Left colon (tissue), 2 donors: ENCODE measurements at regions not wholly inside any gene's neighbourhood (a gene's known extent, or its start where the extent isn't known, plus 50 kb on each side); places are given as distances from the start of the nearest gene placed in this dataset.
A peak's percentile ranks its signal among the peaks of the same experiment; 100 is the strongest.
"Not testable (repeated sequence)": the region's sequence is repeated elsewhere in the genome, so short reads cannot be mapped to it uniquely, and the experiment has no call there.

ENCODE experiments used
- ATAC-seq: fragments of 200-7000 bp; cut with Tn5 transposase; one replicate; pipeline ENCODE4 v1.9.1; 2020; ENCODE audit warnings: mild to moderate bottlenecking, moderate library complexity
- DNase-seq, 2 donors: peaks; one replicate each; pipeline ENCODE4 v3.0.0-alpha.2; 2020
- intact Hi-C, 2 donors: fragments of 100-400 bp; cut with DNase I in 1 of 2; cut with micrococcal nuclease in 1 of 2; formaldehyde crosslinking; loops; one replicate each; pipeline versions ENCODE4 v1.11.2 to v1.14.0; 2022; cut with DNase I, micrococcal nuclease
- donor health status: DM: no; HTN: no; CAD: no.
- donor health status: DM: yes; HTN: yes; CAD: no.

DNA sequence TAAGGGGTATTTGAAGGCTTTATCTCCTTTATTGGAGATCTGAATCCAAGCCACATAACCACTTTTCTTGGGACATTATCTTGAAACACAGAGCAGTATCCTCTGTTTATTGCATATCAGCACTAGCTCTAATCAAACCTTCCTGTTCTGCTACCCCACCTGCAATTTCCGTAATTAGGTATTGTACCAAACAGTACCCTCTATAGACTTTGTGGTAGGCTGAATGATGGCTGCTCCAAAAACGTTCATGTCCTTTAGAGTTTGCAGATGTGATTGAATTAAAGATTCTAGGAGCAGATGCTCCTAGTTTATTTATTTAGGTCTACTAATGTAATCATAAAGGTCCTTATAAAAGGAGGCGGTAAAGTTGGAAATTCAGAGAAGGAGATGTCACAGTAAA lies 573.0 kb upstream of the ATXN7L3B start:
- intact Hi-C loops: no loop called here
- ATAC-seq: no peak

DNA sequence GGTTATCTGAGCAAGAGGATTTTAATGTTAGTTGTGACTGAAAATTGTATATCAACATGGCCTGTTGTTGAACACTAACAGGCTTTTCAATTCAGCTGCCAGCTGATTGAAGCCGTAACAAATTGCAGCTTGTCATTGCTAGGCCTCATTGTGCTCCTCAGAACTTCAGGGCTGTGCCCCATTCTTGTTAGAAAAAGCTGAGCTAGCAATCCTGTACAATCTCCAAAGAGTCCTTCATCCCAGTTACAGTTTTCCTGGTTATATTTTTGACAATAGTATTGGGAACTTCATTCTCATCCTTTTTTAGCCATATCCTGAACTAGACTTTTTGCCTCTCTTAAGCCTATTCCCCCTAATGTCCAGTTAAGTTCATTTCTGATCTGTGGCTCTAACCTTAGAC lies 564.1 kb upstream of the ATXN7L3B start:
- ATAC-seq (no peak), DNase-seq (no peak)
- intact Hi-C loops: no loop called here

More for the DNA sequence above, 573.0 kb upstream of the ATXN7L3B start:
- no peak for DNase-seq

GRCh38 chr12:73984552-73984951 lies 553.1 kb upstream of the ATXN7L3B start:
- intact Hi-C loops: no loop called here
- DNase-seq (no peak), ATAC-seq (no peak)

DNA sequence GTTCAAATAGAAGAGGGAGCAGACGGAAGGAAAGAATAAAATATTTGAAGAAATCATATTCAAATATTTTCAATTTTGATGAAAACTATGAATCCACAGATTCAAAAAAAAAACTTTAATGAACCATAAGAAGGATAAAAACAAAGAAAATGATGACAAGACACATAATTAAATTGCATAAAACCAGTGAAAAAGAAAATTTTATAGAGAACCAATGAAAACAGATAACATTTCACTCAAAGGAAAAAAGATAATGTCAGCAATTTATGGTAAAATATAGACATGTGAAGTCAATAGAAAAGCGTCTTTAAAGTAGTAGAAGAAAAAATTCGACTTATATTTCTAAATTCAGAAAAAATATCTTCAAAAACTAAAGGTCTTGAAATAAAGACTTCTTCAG lies 546.5 kb upstream of the ATXN7L3B start:
- intact Hi-C loops: no loop called here
- DNase-seq (no peak), ATAC-seq (no peak)

DNA sequence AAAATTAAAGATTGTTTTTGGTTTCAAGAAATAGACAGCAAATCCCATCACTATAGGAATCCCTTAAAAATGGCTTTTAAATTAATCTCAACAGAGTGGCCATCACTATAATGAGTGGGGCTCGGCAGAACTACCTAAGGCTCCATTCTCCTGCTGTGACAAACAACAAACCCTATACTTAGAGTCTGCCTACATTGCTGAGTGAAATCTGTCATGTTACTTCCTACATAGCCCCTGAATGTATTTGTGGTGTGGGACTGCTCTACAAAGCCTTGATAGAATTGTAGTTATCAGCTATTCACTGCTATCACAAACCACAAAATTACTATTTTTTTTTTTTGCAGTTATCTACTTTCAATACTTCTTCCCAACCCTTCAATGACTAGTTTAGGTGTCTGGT lies 538.7 kb upstream of the ATXN7L3B start:
- ATAC-seq (no peak), DNase-seq (no peak)
- intact Hi-C loops: no loop called here

GRCh38 chr12:74015118-74015517 lies 522.5 kb upstream of the ATXN7L3B start:
- no peak for ATAC-seq
- DNase-seq: no peak
- intact Hi-C loops: no loop called here

- ATAC-seq, DNase-seq, intact Hi-C loops: not testable (repeated sequence)
These were observed 521.3 kb upstream of the ATXN7L3B start for GRCh38 chr12:74016324-74016723.

DNA sequence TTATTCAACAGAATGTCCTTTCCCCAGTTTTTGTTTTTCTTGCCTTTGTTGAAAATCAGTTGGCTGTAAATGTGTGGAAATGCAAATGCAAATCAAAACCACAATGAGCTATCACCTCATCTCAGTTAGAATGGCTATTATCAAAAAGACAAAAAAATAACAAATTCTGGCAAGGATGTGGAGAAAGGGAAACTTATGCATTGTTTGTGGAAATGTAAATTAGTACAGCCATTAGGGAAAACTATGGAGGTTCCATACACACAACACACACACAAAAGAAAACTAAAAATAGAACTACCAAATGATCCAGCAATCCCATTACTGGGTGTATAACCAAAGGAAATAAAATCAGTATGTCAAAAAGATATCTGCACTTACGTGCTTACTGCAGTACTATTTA lies 518.8 kb upstream of the ATXN7L3B start:
- ATAC-seq (no peak), DNase-seq (no peak)
- intact Hi-C loops: no loop called here

DNA sequence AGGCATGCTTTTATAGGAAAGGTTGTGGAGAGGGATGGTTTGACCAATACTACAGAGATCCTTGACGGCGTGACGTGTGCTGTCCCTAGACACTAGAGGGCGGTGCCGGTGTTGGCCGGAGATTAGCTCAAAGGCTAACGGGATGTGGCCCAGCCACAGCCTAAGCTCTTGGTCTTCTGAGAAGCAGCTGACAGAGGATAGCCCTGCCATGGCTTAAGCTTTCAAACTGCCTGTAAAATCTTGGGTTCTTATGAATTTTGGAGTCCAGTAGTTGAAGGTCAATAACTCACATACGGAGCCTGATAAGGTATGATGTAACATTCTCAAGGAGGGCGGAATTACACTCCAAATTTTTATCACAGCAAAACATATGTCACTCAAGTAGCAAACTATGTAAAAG lies 515.7 kb upstream of the ATXN7L3B start:
- intact Hi-C loops: no loop called here
- ATAC-seq (peak; percentile 35), DNase-seq (peak in 1 of 2 donors; percentile 6)

GRCh38 chr12:74031045-74031444 lies 506.6 kb upstream of the ATXN7L3B start:
- intact Hi-C loops: no loop called here
- DNase-seq (no peak), ATAC-seq (no peak)

DNA sequence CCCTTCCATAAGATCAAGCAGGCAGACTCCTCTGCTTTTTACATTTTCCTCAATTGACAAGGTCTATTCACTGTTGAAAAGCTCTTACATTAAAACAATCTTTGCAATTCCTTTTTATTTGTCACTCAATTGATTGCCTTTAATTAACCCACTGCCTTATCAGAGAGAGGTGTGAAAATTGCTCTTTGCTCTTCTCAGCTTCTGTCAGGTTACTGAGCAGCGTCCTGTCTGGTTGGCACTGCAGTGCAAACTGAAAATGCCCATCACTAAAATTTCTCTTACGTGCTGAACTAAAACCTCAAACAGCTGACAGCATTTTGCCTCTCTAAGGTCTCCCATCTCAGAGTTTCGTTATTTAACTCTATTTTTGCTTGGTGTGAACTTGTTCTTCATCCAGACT lies 504.1 kb upstream of the ATXN7L3B start:
- DNase-seq: no peak
- intact Hi-C loops: no loop called here

GRCh38 chr12:74039138-74039537 lies 498.5 kb upstream of the ATXN7L3B start:
- intact Hi-C loops, DNase-seq, ATAC-seq: not testable (repeated sequence)

More for the DNA sequence above, 504.1 kb upstream of the ATXN7L3B start:
- ATAC-seq: no peak

DNA sequence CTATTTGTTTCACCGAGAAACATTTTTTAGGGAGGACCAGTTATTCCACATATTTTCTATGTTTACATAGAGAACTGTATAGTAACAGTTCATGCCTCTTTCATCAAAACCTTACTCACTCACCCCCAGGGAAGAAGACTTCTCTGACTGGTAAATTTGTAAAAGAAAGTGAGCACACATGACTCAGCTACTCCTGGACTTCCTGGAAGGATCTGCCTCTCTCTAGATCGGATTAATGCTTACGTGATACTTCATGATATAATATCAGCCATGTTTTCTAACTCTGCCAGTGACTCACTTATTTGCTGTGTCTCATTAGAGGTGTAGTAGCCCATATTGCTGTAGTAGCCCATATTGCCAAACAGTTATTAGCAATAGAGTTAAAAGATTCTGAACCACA lies 494.3 kb upstream of the ATXN7L3B start:
- DNase-seq (no peak), ATAC-seq (no peak)
- intact Hi-C loops: no loop called here

DNA sequence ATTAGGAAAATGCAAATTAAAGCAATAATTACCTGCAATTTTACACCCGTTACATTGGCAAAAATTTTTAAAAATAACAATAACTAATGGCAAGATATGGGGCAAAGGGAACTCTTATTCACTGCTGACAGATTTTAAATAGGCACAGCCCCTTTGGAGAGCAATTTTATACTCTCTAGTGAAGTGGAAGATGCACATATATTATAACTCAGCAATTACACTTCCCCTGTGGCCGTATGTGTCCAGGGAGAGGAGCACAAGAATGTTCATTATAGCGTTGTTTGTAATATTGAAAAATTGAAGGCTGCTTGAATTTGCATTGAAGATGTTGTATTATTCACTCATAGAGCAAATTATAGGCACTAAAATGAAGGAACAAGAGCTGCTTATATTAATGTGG lies 488.3 kb upstream of the ATXN7L3B start:
- DNase-seq (no peak), ATAC-seq (no peak)
- intact Hi-C loops: no loop called here

GRCh38 chr12:74051848-74052247 lies 485.8 kb upstream of the ATXN7L3B start:
- ATAC-seq (no peak), DNase-seq (no peak)
- intact Hi-C loops: no loop called here

GRCh38 chr12:74066476-74066875 lies 471.2 kb upstream of the ATXN7L3B start:
- intact Hi-C loops: no loop called here
- ATAC-seq (no peak), DNase-seq (no peak)

GRCh38 chr12:74071182-74071581 lies 466.5 kb upstream of the ATXN7L3B start:
- no peak for DNase-seq
- intact Hi-C loops: no loop called here
- ATAC-seq: no peak

DNA sequence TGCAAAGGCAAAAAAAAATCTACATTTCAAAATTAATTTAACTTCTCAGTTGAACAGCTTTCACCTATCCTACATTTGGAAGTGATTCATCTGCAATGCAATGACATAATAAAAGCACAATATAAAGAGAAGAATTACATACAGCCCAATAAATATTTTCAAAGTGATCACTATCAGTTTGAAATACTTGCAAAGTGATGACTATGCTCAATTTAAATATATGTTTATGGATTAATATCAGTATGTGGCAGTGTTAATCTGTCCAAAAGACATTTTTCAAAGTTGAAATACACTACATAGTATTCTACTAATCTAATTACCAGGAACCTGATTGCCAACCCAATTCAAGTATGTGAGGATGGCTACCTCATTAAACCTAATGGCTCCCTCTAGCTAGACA lies 460.7 kb upstream of the ATXN7L3B start:
- DNase-seq (no peak), ATAC-seq (no peak)
- intact Hi-C loops: no loop called here

- DNase-seq: no peak
- no peak for ATAC-seq
- intact Hi-C loops: no loop called here
These were observed 432.2 kb upstream of the ATXN7L3B start for GRCh38 chr12:74105434-74105833.

- intact Hi-C loops: no loop called here
- DNase-seq (no peak), ATAC-seq (no peak)
These were observed 428.9 kb upstream of the ATXN7L3B start for GRCh38 chr12:74108729-74109128.

- intact Hi-C loops: no loop called here
- no peak for DNase-seq
- no peak for ATAC-seq
These were observed 425.8 kb upstream of the ATXN7L3B start for GRCh38 chr12:74111688-74112360.
